ENCODE measurements at regions not wholly inside any gene's neighbourhood (a gene's known extent, or its start where the extent isn't known, plus 50 kb on each side); places are given as distances from the start of the nearest gene placed in this dataset.

DNA sequence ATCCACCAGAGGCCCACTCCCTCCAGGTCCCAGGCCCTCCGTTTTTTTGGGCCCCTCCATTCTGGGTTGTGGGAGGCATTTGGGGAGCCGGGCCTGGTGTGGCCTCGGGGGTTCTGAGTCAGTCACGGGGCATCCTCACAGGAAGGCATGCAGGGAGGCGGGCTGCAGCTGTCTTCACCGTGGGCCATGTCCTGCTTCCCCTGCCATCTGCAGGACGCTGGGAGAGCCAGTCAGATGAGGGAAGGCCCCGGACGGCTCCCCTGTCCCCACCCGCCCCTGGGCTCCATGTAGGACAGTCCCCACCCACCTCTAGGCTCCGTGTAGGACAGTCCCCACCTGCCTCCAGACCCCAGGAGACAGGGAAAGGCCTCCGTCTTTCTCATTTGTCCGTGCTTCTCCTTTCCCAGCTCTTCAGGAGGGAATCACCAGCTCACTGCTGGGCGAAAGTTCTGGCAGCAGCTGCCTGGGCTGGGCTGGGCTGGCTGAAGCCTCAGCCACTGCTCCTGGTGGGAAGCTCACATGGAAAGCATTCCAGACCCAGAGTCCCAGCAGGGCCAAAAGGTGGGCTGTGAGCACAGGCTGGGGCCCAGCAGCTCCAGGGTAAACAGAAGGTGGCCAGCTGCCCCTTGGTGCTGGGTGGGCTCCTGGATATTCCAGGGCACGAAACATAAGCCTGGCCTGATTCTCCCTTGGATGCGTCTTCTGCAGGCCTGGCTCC is 217.8 kb downstream of the KIF26A start:
- TF ChIP-seq, protein P1, sequence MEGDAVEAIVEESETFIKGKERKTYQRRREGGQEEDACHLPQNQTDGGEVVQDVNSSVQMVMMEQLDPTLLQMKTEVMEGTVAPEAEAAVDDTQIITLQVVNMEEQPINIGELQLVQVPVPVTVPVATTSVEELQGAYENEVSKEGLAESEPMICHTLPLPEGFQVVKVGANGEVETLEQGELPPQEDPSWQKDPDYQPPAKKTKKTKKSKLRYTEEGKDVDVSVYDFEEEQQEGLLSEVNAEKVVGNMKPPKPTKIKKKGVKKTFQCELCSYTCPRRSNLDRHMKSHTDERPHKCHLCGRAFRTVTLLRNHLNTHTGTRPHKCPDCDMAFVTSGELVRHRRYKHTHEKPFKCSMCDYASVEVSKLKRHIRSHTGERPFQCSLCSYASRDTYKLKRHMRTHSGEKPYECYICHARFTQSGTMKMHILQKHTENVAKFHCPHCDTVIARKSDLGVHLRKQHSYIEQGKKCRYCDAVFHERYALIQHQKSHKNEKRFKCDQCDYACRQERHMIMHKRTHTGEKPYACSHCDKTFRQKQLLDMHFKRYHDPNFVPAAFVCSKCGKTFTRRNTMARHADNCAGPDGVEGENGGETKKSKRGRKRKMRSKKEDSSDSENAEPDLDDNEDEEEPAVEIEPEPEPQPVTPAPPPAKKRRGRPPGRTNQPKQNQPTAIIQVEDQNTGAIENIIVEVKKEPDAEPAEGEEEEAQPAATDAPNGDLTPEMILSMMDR (IDR thresholded peaks at IDR 0.05; ENCODE audit: low read depth, low read length, missing control alignments): no peak
- no peak for DNase-seq (ENCODE audit: extremely low read depth, low read depth)
- H3K4me3 ChIP-seq (replicated peaks; ENCODE audit: low read depth, low read length): no peak overlapping the region

DNA sequence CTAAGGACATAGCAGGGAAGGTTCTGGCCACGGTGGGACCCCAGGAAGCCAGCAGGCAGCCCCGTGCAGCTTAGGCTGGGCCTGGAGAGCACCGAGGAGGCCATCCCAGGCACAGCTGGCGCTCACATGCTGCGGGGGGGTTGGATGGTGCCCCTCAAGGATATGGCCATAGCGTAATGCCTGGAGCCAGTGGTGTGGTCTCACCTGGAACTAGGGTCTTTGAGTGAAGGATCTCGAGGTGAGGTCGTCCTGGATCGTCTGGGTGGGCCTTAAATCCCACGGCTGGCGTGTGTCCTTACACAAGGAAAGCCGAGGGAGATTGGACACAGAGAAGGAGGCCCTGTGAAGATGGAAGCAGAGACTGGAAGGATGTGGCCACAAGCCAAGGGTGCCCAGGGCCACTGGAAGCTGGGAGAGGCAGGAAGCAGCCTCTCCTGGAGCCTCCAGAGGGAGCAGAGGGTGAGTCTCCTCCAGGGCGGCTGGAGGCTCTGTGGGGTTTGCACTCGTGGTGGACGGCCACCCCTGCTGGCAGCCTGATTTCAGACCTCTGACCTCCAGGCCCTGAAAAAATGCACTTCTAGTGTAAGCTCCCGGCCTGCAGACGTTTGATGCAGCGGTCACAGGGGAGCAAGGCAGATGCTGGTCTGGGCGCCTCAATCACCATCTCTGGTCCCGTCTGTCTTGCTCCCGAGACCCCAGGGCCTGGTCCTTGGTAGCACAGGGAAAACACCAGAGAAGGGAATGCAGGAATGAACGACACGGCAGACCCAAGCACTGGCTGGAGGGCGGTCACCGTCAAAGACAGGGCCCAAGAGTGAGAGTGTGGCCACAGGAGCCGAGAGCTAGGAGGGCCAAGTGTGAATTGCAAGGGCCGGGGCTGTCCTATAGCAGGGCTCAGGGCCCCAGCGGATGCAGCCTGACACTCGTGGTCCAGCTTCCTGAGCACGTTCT is 218.6 kb downstream of the KIF26A start:
- no peak for DNase-seq (ENCODE audit: extremely low read depth, low read depth)
- TF ChIP-seq, protein P1 (IDR thresholded peaks at IDR 0.05; ENCODE audit: low read depth, low read length, missing control alignments): no peak
- no peak overlapping the region for H3K4me3 ChIP-seq (replicated peaks; ENCODE audit: low read depth, low read length)

DNA sequence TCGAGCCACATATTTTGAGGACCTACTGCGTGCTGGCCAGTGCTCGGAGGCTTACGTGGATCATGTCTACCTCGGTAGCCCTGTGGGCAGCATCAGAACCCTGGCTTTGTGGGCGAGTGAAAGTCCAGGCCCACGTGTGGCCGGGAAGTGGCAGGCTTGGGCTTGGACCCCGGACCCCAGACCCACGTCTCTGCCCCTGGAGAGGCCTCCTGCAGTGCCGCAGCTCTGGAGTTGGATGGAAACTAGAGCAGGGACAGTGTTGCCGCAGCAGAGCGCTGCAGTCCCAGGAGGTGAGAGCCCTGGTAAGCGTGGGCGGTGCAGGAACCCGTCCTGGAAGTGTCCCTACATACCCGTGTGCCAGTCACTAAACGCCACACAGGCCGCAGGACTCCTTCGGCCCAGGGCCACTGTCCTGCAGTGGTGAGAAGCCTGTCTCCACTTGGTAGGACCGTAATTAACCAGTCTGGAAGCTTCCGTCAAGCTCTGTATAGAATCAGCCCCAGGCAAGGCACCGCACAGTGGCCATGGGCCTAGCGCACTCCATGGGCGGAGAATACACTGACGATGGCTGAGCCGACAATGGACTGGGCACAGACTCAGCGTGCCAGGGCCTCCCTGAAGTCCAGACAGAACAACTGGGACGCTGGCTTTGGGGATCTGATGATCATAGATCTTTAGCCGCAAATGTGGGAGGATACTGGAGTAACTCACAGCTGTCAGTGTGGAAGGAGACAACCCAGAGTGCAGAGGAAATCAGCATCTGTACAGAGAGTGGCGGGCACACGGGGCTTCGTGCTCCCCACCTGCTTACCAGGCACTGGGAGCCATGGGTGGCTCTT is 219.5 kb downstream of the KIF26A start:
- no peak for DNase-seq (ENCODE audit: extremely low read depth, low read depth)
- TF ChIP-seq, protein P1 (IDR thresholded peaks at IDR 0.05; ENCODE audit: low read depth, low read length, missing control alignments): no peak
- H3K4me3 ChIP-seq (replicated peaks; ENCODE audit: low read depth, low read length): no peak overlapping the region

DNA sequence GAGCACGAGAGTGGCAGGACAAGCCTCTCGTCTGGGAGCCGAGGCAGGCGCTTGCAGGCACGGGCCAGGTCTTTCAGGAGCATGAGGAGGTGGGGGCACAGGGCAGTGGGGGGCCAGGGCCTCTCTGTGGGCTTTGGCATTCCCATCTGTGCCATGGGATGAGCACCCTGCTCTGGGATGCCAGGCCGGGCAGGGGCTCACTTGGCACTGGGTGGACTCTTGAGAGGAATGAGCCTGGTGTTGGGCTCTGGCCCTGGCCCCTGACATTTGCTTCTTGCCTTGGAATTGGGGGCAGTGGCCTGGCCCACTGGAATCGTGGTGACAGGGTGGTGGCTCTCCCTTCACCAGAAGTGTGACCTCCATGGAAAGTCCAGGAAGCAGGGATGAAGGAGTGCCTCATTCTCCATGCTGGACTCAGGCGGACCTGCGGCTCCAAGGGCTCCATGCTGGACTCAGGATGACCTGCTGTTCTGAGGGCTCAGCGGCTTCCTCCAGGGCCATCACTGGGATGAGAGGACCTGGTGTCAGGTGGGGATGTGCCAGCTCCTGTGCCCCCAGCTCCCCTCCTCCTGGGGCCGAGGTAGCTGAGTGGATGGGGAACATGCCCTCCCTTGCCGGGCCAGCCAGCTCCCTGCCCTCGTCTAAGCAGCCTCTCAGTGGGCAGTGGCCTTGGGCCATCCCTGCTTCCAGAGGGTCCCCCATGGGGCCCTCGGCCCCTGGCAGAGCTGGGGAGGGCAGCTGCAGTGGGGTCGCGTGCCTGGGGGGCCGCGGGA is 220.3 kb downstream of the KIF26A start:
- TF ChIP-seq, protein P1 (IDR thresholded peaks at IDR 0.05; ENCODE audit: low read depth, low read length, missing control alignments): no peak
- H3K4me3 ChIP-seq (replicated peaks; ENCODE audit: low read depth, low read length): no peak overlapping the region
- DNase-seq (ENCODE audit: extremely low read depth, low read depth): no peak

DNA sequence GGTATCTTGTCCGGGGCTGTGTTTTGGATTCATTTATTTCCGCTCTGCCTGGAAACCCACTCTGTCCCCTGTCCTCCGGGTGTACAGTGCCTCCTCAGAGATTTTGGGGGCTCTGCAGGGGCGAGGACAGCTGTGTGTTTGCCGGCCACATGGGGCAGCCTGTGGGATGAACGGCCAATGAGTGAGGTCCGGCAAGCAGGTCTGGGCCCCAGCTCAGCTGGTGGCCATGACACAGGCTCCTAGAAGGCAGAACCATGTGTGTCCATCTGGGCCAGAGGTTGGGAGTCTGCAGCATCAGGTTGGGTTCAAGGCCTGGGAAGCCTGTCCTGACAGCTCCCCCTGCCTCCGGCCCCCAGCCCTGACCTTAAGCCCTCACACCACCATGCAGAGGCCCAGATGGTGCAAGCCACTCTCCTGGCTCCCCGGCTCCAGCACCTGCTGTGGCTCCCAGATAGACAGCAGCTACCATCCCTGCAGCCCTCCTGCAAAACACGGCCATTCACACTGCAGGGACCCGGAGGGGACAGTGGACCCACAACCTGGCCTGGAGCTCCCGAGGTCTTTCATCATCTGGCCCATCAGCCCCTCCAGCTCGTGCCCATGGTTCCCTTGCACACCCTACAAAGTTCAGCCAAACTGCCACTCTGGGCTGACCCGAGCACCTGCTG is 220.1 kb upstream of the C14orf180 start:
- TF ChIP-seq, protein P1 (IDR thresholded peaks at IDR 0.05; ENCODE audit: low read depth, low read length, missing control alignments): no peak
- no peak for DNase-seq (ENCODE audit: extremely low read depth, low read depth)
- no peak overlapping the region for H3K4me3 ChIP-seq (replicated peaks; ENCODE audit: low read depth, low read length)
